ENCODE measurements at regions not wholly inside any gene's neighbourhood (a gene's known extent, or its start where the extent isn't known, plus 50 kb on each side); places are given as distances from the start of the nearest gene placed in this dataset.
A peak's percentile ranks its signal among the peaks of the same experiment; 100 is the strongest.
"Not testable (repeated sequence)": the region's sequence is repeated elsewhere in the genome, so short reads cannot be mapped to it uniquely, and the experiment has no call there.

DNA sequence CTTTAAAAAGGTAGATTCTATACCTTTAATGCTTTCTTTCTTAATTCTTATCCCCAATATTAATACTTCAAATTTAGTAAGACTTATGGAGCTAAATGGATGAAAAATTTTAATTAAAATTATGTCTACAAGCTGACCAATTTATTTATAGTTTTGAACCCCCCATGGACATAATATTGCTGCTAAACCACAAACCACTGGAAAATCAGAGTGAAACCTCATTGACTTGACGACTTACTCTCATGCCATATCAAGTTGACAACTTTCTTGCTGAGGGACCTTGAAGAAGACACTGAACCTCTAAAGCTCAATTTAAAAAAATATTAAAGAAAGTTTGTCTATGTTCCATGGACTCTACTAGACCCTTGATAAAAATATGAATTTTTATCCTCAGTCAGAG is 653.7 kb downstream of the TLE1 start:
- no peaks in the 10 kb centered on the region for H3K27me3 ChIP-seq
- H3K36me3 ChIP-seq = no peaks in the 10 kb centered on the region
- no peaks in the 10 kb centered on the region for H4K20me1 ChIP-seq
- no peak overlapping the region for H3K27ac ChIP-seq
- H3K4me3 ChIP-seq = no peak overlapping the region
- peaks cover 0 to 48% (median 30%) of the 10 kb centered on the region in 10 experiments; a peak in 14 of 20 replicates for H3K4me1 ChIP-seq
- peak overlapping the region in 8 of 11 experiments; percentile 25 to 61 (median 53); a peak in 15 of 22 replicates for H3K4me2 ChIP-seq
- H3K9ac ChIP-seq = no peak overlapping the region
- H3K9me3 ChIP-seq (replicated peaks in 1 of 11) = no peaks in the 10 kb centered on the region
- no peak for TF ChIP-seq Cebpa-rat (IDR thresholded peaks at IDR 0.05)

DNA sequence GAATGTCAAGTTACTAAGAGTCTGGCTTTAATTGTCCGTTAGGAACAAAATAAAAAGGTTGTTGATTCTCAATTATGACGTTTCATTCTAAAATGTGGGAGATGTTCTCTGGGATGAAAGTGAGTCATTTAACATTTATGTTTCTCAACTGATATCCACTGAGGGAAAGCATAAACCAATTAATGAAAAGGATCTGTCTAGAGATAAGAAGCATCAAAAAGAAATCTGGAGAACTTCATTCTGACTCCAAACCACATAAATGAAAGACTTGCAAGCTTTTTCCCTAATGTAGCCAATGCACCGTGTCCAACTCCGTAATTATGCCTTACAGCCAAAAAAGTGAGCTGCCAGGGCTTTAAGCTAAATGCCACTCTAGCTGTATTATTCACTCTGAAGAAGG is 654.2 kb downstream of the TLE1 start:
- Histone ChIP-seq H3K4me2 (peak overlapping the region in 8 of 11 experiments; percentile 25 to 61 (median 53); a peak in 14 of 22 replicates), H3K4me1 (peaks cover 0 to 48% (median 30%) of the 10 kb centered on the region in 10 experiments; a peak in 14 of 20 replicates), H3K27ac (no peak overlapping the region), H3K9me3 (replicated peaks in 1 of 11) (no peaks in the 10 kb centered on the region), H3K4me3 (no peak overlapping the region), H3K36me3 (no peaks in the 10 kb centered on the region), H3K27me3 (no peaks in the 10 kb centered on the region), H3K9ac (no peak overlapping the region), H4K20me1 (no peaks in the 10 kb centered on the region)
- no peak for TF ChIP-seq Cebpa-rat (IDR thresholded peaks at IDR 0.05)

DNA sequence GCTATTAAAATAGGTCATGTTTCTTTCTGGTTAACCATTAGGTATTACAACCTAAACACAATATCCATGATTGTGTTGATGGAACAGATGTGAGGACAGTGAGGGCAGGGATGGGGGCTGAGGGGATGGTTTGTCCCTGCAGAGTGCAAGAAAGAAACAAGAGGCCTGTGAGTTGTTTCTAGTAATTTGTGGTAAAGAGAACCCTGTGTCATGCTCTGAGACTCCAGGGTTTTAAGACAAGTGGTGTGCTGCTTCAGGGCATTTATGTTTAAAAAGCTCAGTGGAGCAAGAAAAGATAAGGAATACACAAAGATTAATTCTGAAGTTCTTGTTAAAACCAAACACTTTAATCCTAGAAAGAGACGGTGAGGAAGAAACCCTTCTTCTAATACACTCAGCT is 656.5 kb downstream of the TLE1 start:
- Histone ChIP-seq H3K9ac (no peak overlapping the region), H4K20me1 (no peaks in the 10 kb centered on the region), H3K4me2 (peak overlapping the region in 9 of 11 experiments; percentile 2 to 56 (median 35); a peak in 15 of 22 replicates), H3K27me3 (no peaks in the 10 kb centered on the region), H3K4me1 (peaks cover 0 to 48% (median 30%) of the 10 kb centered on the region in 10 experiments; a peak in 14 of 20 replicates), H3K36me3 (no peaks in the 10 kb centered on the region), H3K9me3 (replicated peaks in 1 of 11) (no peaks in the 10 kb centered on the region), H3K27ac (no peak overlapping the region), H3K4me3 (no peak overlapping the region)
- TF ChIP-seq Cebpa-rat (IDR thresholded peaks at IDR 0.05) = no peak

DNA sequence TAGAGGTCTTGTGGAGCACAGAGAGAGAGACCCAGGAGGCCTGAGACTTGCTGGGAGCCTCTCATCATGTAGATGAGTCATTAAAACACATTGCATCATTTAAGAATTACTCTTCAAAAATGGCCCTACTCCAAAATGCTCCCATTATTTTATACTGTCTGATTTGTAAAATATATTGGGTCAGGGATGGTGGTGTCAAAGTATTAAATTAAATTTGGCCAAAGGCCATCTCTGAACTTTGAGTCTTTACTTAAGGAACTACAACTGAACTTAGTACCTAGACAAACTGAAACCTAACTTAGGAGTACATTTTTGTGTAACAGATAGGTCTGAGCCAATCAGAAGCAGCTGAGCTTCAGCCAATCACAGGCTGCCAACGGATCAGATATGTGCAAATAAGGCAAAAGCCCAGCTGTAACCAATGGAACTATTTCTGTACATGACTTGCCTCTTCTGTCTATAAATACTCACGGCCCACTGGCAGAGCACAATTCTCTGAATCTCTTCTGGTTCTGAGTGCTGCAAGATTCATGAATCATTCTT is 657.2 kb downstream of the TLE1 start:
- H3K4me2 ChIP-seq = peak overlapping the region in 9 of 11 experiments; percentile 2 to 56 (median 35); a peak in 16 of 22 replicates
- H3K27ac ChIP-seq = no peak overlapping the region
- H3K4me1 ChIP-seq = peaks cover 0 to 48% (median 30%) of the 10 kb centered on the region in 10 experiments; a peak in 14 of 20 replicates
- TF ChIP-seq Cebpa-rat (IDR thresholded peaks at IDR 0.05) = no peak
- H3K9me3 ChIP-seq (replicated peaks in 1 of 11) = no peaks in the 10 kb centered on the region
- no peak overlapping the region for H3K9ac ChIP-seq
- no peaks in the 10 kb centered on the region for H4K20me1 ChIP-seq
- no peaks in the 10 kb centered on the region for H3K36me3 ChIP-seq
- H3K4me3 ChIP-seq = no peak overlapping the region
- no peaks in the 10 kb centered on the region for H3K27me3 ChIP-seq

DNA sequence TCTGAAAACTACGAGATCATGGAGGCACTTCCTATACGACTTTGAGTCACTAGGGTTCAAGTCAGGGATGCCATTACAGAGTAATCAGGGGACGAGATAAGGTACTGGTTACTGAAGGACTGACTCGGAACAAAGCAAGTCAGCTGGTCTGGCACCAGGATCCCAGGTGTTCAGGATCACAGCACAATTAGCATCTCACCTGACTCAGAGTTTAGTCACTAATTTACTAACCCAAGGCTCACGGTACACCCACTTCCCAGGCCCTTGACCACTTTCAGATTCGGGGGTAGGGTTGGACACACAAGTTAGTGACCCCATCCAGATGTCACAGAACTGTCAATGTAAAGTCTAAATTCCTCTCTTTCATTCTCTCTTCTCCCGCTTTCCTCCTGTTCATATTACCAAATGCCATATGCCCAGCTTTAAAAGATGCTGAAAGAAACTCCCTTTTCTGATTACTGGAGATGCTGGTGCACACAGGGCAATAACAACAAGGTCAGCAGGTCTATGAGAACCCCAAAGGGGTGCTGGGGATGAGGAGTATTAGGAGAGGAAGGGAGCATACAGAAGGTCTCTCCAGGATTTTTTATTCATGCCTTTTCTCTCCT is 657.8 kb downstream of the TLE1 start:
- no peaks in the 10 kb centered on the region for H4K20me1 ChIP-seq
- TF ChIP-seq Cebpa-rat (IDR thresholded peaks at IDR 0.05) = no peak
- no peaks in the 10 kb centered on the region for H3K36me3 ChIP-seq
- no peak overlapping the region for H3K9ac ChIP-seq
- H3K4me2 ChIP-seq = peak overlapping the region in 4 of 11 experiments; percentile 19 to 56 (median 47); a peak in 5 of 22 replicates
- no peak overlapping the region for H3K27ac ChIP-seq
- no peaks in the 10 kb centered on the region for H3K9me3 ChIP-seq (replicated peaks in 1 of 11)
- no peak overlapping the region for H3K4me3 ChIP-seq
- H3K4me1 ChIP-seq = peaks cover 0 to 47% (median 30%) of the 10 kb centered on the region in 10 experiments; a peak in 14 of 20 replicates
- H3K27me3 ChIP-seq = no peaks in the 10 kb centered on the region

DNA sequence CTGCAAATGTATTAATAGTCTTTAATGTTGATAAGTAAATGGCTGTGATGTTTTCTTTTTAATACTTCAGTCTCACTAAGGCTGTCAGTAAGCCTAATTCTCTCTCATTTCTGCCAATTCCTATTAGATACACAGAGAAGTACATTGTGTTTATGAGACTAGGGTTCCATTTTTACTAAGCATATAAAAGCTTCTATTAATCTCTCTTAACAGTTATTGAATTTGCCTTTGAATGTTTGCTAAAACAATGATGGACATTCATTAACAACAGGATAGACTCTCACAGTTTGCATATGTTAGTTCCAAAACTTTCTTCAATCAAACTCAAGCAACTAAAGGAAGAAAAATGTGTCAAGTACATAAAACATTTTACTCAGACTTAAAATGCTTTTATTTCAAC is 659.3 kb downstream of the TLE1 start:
- Histone ChIP-seq H3K36me3 (no peaks in the 10 kb centered on the region), H3K4me2 (no peak overlapping the region), H3K4me1 (peaks cover 0 to 33% (median 21%) of the 10 kb centered on the region in 10 experiments; a peak in 12 of 20 replicates), H3K27ac (no peak overlapping the region), H3K9ac (no peak overlapping the region), H3K9me3 (replicated peaks in 1 of 11) (no peaks in the 10 kb centered on the region), H3K4me3 (no peak overlapping the region), H4K20me1 (no peaks in the 10 kb centered on the region), H3K27me3 (no peaks in the 10 kb centered on the region)
- TF ChIP-seq Cebpa-rat (IDR thresholded peaks at IDR 0.05) = no peak

DNA sequence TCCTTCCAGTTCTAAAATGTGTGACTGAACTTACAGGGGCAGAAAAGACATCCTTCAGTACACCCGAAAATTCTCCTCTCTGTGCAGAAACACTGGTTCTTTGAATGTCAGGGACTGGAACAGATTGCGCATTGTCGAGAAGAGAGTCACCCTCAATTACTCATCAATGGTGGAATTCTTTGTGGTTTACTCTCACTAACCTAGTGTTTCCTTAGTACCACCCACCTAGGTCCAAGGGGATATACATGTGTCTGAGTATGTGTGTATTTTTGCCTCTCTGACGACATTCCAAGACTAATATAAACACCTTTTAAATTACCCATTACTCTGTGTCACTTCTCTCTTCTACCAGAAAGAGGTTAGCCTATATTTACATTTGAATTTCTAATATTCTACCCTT is 660.8 kb downstream of the TLE1 start:
- Histone ChIP-seq H3K27ac (no peak overlapping the region), H3K4me2 (no peak overlapping the region)

DNA sequence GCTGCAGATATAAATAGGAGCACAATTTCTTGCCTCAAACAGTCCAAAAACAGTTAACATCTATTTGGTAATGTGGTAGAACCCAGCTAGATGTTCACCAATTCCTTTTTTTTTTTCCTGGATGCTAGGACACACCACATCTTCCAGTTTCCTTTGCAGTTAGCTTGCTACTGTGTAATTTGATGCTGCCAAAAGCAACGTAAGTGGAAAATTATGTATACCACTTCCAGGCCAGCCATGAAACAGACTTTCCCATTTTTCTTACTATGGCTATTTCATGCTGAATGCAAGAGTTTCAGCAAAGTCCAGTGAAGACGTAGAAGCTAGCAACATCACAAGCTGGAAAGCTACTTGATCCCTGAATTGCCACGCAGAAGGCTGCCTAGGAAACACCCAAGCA is 667.2 kb downstream of the TLE1 start:
- no peak for TF ChIP-seq Cebpa-rat (IDR thresholded peaks at IDR 0.05)
- Histone ChIP-seq H3K4me3 (no peak overlapping the region), H3K36me3 (no peaks in the 10 kb centered on the region), H3K4me1 (no peaks in the 10 kb centered on the region), H3K27ac (no peak overlapping the region), H4K20me1 (no peaks in the 10 kb centered on the region), H3K9me3 (replicated peaks in 1 of 11) (no peaks in the 10 kb centered on the region), H3K27me3 (no peaks in the 10 kb centered on the region), H3K9ac (no peak overlapping the region), H3K4me2 (no peak overlapping the region)

More for the DNA sequence above, 660.8 kb downstream of the TLE1 start:
- Histone ChIP-seq H4K20me1 (no peaks in the 10 kb centered on the region), H3K27me3 (no peaks in the 10 kb centered on the region), H3K9ac (no peak overlapping the region), H3K36me3 (no peaks in the 10 kb centered on the region), H3K4me3 (no peak overlapping the region), H3K4me1 (peaks cover 0 to 19% (median 13%) of the 10 kb centered on the region in 10 experiments; a peak in 12 of 20 replicates), H3K9me3 (replicated peaks in 1 of 11) (no peaks in the 10 kb centered on the region)
- no peak for TF ChIP-seq Cebpa-rat (IDR thresholded peaks at IDR 0.05)

DNA sequence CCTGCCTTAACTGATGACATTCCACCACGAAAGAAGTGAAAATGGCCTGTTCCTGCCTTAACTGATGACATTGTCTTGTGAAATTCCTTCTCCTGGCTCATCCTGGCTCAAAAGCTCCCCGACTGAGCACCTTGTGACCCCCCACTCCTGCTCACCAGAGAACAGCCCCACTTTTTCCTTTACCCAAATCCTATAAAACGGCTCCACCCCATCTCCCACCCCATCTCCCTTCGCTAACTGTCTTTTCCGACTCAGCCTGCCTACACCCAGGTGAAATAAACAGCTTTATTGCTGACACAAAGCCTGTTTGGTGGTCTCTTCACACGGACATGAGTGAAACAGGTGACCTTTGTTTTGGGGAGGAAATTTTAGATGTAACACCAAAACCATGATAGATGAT is 674.4 kb downstream of the TLE1 start:
- H3K27ac ChIP-seq; H3K27me3 ChIP-seq; H3K4me2 ChIP-seq; H3K9ac ChIP-seq; H3K4me3 ChIP-seq; H3K9me3 ChIP-seq (replicated peaks in 1 of 11); H3K4me1 ChIP-seq; H4K20me1 ChIP-seq; H3K36me3 ChIP-seq: not testable (repeated sequence)

DNA sequence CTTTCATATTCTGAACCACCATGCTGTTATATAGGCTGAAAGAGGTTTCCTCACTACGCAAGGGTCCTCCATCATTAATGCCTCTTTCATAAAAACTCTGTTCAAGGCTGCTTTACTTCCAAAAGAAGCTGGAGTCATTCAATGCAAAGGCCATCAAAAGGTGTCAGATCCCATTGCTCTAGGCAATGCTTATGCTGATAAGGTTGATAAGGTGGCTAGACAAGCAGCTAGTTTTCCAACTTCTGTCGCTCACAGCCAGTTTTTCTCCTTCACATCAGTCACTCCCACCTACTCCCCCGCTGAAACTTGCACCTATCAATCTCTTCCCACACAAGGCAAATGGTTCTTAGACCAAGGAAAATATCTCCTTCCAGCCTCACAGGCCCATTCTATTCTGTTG is 676.2 kb downstream of the TLE1 start:
- H3K27ac ChIP-seq; H4K20me1 ChIP-seq; H3K36me3 ChIP-seq; H3K27me3 ChIP-seq; H3K4me3 ChIP-seq; H3K9me3 ChIP-seq (replicated peaks in 1 of 11); H3K4me1 ChIP-seq; H3K9ac ChIP-seq; H3K4me2 ChIP-seq: not testable (repeated sequence)

Data from BLaER1 treated with 17β-estradiol and CSF1 and Interleukin-3, amounts not matched to agents 10 nM and 100 nM (cell line).